ENCODE measurements at regions not wholly inside any gene's neighbourhood (a gene's known extent, or its start where the extent isn't known, plus 50 kb on each side); places are given as distances from the start of the nearest gene placed in this dataset.

DNA sequence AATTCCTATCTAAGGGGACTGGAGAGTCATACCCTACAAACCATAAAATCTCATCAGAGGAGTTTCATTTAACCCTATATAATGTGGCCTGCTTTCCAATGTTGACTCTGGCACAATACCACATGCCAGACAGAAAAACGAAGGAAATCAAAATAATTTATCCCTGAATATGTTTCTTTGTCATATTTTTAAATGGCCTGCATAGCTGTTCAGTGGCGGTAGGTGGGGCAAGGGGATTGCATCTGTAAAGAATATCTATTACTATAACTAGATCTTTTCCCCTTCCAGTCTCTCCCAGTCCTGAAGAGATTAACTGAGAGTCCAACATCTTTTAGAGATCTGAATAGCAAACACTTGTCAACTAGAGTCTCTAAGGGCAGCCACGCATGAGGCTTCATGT, 278.1 kb upstream of the CTNNB1 start:
- peak; percentile 53 for TF ChIP-seq CTCF (IDR thresholded peaks at IDR 0.05; ENCODE audit: low read depth, low read length, missing control alignments)
- no peak overlapping the region for H3K27ac ChIP-seq
- no peaks in the 10 kb centered on the region for H3K27me3 ChIP-seq (replicated peaks)
- peak; percentile 22 for DNase-seq
- in situ Hi-C loops (cut with HindIII; ENCODE audit: low pct_ligation_motif_present, low sequenced_read_pairs), result no loop called here
- H3K36me3 ChIP-seq (replicated peaks), result no peaks in the 10 kb centered on the region
- H3K4me3 ChIP-seq (ENCODE audit: low read depth, low read length), result no peak overlapping the region

DNA sequence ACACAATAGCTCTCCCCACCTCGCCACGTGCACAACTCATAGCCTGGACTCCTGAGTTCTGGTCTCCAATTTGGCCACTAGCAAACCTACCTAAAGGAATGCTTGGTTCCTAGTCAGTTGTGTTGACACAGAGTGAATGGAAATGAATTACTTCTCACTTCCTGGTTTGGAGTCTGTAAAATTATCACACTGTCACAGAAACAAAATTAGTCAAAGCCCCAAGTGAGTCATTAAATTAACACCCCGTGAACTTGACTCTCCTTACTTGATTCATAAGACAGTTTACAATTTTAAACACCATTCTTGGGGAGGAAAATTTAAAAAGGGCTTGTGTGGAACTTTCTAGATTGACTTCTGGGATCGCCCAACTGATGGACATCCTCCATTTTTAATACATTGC, 276.2 kb upstream of the CTNNB1 start:
- H3K36me3 ChIP-seq (replicated peaks), result no peaks in the 10 kb centered on the region
- H3K27me3 ChIP-seq (replicated peaks), result no peaks in the 10 kb centered on the region
- in situ Hi-C loops (cut with HindIII; ENCODE audit: low pct_ligation_motif_present, low sequenced_read_pairs), result no loop called here
- no peak overlapping the region for H3K27ac ChIP-seq
- H3K4me3 ChIP-seq (ENCODE audit: low read depth, low read length), result no peak overlapping the region
- no peak for DNase-seq
- TF ChIP-seq CTCF (IDR thresholded peaks at IDR 0.05; ENCODE audit: low read depth, low read length, missing control alignments), result no peak

GRCh38 chr3:40923651-40924050, 275.7 kb upstream of the CTNNB1 start:
- H3K27ac ChIP-seq, result no peak overlapping the region
- H3K36me3 ChIP-seq (replicated peaks), result no peaks in the 10 kb centered on the region
- H3K4me3 ChIP-seq (ENCODE audit: low read depth, low read length), result no peak overlapping the region
- TF ChIP-seq CTCF (IDR thresholded peaks at IDR 0.05; ENCODE audit: low read depth, low read length, missing control alignments), result no peak
- in situ Hi-C loops (cut with HindIII; ENCODE audit: low pct_ligation_motif_present, low sequenced_read_pairs), result no loop called here
- no peaks in the 10 kb centered on the region for H3K27me3 ChIP-seq (replicated peaks)
- DNase-seq, result no peak

DNA sequence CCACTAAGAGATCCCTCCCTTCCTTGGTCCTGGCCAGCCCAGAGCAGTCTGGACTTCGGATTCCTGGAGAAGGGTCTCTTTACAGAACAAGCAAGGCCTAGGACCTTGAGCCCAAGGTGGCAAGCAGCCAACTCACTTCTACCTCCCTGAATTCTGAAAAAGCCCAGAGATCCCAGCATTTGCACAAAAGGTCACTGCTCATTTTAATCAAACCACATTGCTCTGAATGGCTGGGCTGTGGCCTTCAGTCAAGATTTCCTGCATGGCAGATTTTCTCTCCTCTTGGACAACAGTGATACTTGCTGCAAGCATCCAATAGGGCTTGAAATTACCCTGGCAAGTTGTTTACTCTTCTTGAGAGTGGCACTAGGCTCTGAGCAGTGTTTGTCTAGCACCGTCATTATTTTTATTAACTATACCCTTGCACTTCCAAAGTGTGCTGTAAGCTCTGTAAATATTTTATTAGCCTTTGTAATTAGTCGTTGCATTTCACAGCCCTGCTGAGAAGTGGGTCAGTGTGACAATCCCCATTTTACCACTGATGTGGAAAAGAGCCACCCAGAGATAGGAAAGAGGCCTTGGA, 274.7 kb upstream of the CTNNB1 start:
- H3K4me3 ChIP-seq (ENCODE audit: low read depth, low read length), result no peak overlapping the region
- H3K36me3 ChIP-seq (replicated peaks), result no peaks in the 10 kb centered on the region
- no peaks in the 10 kb centered on the region for H3K27me3 ChIP-seq (replicated peaks)
- TF ChIP-seq CTCF (IDR thresholded peaks at IDR 0.05; ENCODE audit: low read depth, low read length, missing control alignments), result no peak
- DNase-seq, result no peak
- H3K27ac ChIP-seq, result no peak overlapping the region
- in situ Hi-C loops (cut with HindIII; ENCODE audit: low pct_ligation_motif_present, low sequenced_read_pairs), result no loop called here

- in situ Hi-C loops (cut with HindIII; ENCODE audit: low pct_ligation_motif_present, low sequenced_read_pairs), result no loop called here
- no peak for DNase-seq
Observed at GRCh38 chr3:40925231-40925630, 274.1 kb upstream of the CTNNB1 start.

More at GRCh38 chr3:40925231-40925630, 274.1 kb upstream of the CTNNB1 start:
- Histone ChIP-seq H3K36me3 (replicated peaks) (no peaks in the 10 kb centered on the region), H3K27me3 (replicated peaks) (no peaks in the 10 kb centered on the region), H3K27ac (no peak overlapping the region), H3K4me3 (ENCODE audit: low read depth, low read length) (no peak overlapping the region)
- TF ChIP-seq CTCF (IDR thresholded peaks at IDR 0.05; ENCODE audit: low read depth, low read length, missing control alignments), result no peak
